Mesenteric fat pad (tissue), 1 donor: ENCODE measurements at regions not wholly inside any gene's neighbourhood (a gene's known extent, or its start where the extent isn't known, plus 50 kb on each side); places are given as distances from the start of the nearest gene placed in this dataset.
A peak's percentile ranks its signal among the peaks of the same experiment; 100 is the strongest.
"Not testable (repeated sequence)": the region's sequence is repeated elsewhere in the genome, so short reads cannot be mapped to it uniquely, and the experiment has no call there.

ENCODE experiments used
- DNase-seq: peaks from one replicate; pipeline ENCODE4 v3.0.0-alpha.2; 2020; ENCODE audit warnings: low spot score
- donor health status: DM: yes; HTN: yes; CAD: no.

GRCh38 chr7:49479441-49479840 is 294.0 kb upstream of the VWC2 start:
- no peak for DNase-seq

- DNase-seq = no peak
Observed at GRCh38 chr7:49479936-49480544, 293.4 kb upstream of the VWC2 start.

GRCh38 chr7:49481075-49481474 is 292.4 kb upstream of the VWC2 start:
- DNase-seq = no peak

GRCh38 chr7:49483142-49483541 is 290.3 kb upstream of the VWC2 start:
- no peak for DNase-seq

- DNase-seq = no peak
Observed at GRCh38 chr7:49486974-49487829, 286.2 kb upstream of the VWC2 start.

GRCh38 chr7:49487830-49488140 is 285.7 kb upstream of the VWC2 start:
- DNase-seq = no peak

- DNase-seq = no peak
Observed at GRCh38 chr7:49488573-49488972, 284.9 kb upstream of the VWC2 start.

- DNase-seq = no peak
Observed at GRCh38 chr7:49497471-49497870, 276.0 kb upstream of the VWC2 start.

- DNase-seq = no peak
Observed at GRCh38 chr7:49500741-49501140, 272.7 kb upstream of the VWC2 start.

- not testable (repeated sequence) for DNase-seq
Observed at GRCh38 chr7:49507206-49507605, 266.2 kb upstream of the VWC2 start.

GRCh38 chr7:49513911-49514310 is 259.5 kb upstream of the VWC2 start:
- DNase-seq = no peak

GRCh38 chr7:49520951-49521350 is 252.5 kb upstream of the VWC2 start:
- DNase-seq = no peak

GRCh38 chr7:49522111-49522510 is 251.3 kb upstream of the VWC2 start:
- DNase-seq = no peak

GRCh38 chr7:49523870-49524269 is 249.6 kb upstream of the VWC2 start:
- no peak for DNase-seq

- DNase-seq = no peak
Observed at GRCh38 chr7:49527182-49527581, 246.3 kb upstream of the VWC2 start.

- DNase-seq = no peak
Observed at GRCh38 chr7:49530481-49530880, 243.0 kb upstream of the VWC2 start.

- no peak for DNase-seq
Observed at GRCh38 chr7:49563693-49564378, 209.6 kb upstream of the VWC2 start.

GRCh38 chr7:49564379-49564714 is 209.1 kb upstream of the VWC2 start:
- DNase-seq = no peak

GRCh38 chr7:49577576-49577975 is 195.9 kb upstream of the VWC2 start:
- no peak for DNase-seq

GRCh38 chr7:49579408-49579807 is 194.0 kb upstream of the VWC2 start:
- DNase-seq = no peak

- peak; percentile 88 for DNase-seq
Observed at GRCh38 chr7:49580000-49580399, 193.4 kb upstream of the VWC2 start.

GRCh38 chr7:49580761-49581160 is 192.7 kb upstream of the VWC2 start:
- no peak for DNase-seq

GRCh38 chr7:49583440-49583839 is 190.0 kb upstream of the VWC2 start:
- no peak for DNase-seq
